Calu3 (cell line): ENCODE measurements at regions not wholly inside any gene's neighbourhood (a gene's known extent, or its start where the extent isn't known, plus 50 kb on each side); places are given as distances from the start of the nearest gene placed in this dataset.
"Not testable (repeated sequence)": the region's sequence is repeated elsewhere in the genome, so short reads cannot be mapped to it uniquely, and the experiment has no call there.

Experiments
- BruUV-seq: library from RNA; stranded (reverse); fragments of 400-500 nt; replicated peaks from 2 replicates; lab custom pipeline; 2021; lab: Mats Ljungman, UMichigan
- CTCF ChIA-PET: fragments of 300-600 bp; sonication (Branson Sonifier 250); formaldehyde crosslinking; loops from one replicate; lab custom pipeline; 2022; ENCODE audit warnings: antibody characterized with exemption; lab: Charles Lee
- DNase-seq: peaks from one replicate; pipeline ENCODE4 v3.0.0; 2022
- H3K27ac Mint-ChIP-seq: one replicate; pipeline ENCODE4 v1.8.0; 2022; ENCODE audit warnings: mixed read lengths; ENCODE audit not compliant: unreplicated experiment
- H3K27me3 Mint-ChIP-seq: one replicate; pipeline ENCODE4 v1.8.0; 2022; ENCODE audit warnings: mixed read lengths; ENCODE audit not compliant: unreplicated experiment
- H3K36me3 Mint-ChIP-seq: one replicate; pipeline ENCODE4 v1.8.0; 2022; ENCODE audit warnings: mild to moderate bottlenecking, moderate library complexity, mixed read lengths; ENCODE audit not compliant: insufficient read depth, unreplicated experiment
- H3K4me1 Mint-ChIP-seq: one replicate; pipeline ENCODE4 v1.8.0; 2022; ENCODE audit warnings: mild to moderate bottlenecking, low read depth, mixed read lengths; ENCODE audit not compliant: unreplicated experiment
- H3K4me3 Mint-ChIP-seq: one replicate; pipeline ENCODE4 v1.8.0; 2022; ENCODE audit warnings: mild to moderate bottlenecking, low read depth, moderate library complexity, mixed read lengths; ENCODE audit not compliant: unreplicated experiment
- H3K9me3 Mint-ChIP-seq: one replicate; pipeline ENCODE4 v1.8.0; 2022; ENCODE audit warnings: low read depth, mixed read lengths; ENCODE audit not compliant: unreplicated experiment
- intact Hi-C: fragments of 100-400 bp; cut with micrococcal nuclease; formaldehyde crosslinking; loops from one replicate; pipeline ENCODE4 v1.10.0; 2022; ENCODE audit not compliant: unreplicated experiment
- TF ChIP-seq, protein P1 (sequence below): fragments of 200-600 bp; IDR thresholded peaks from one replicate; pipeline ENCODE4 v1.8.0; 2022; ENCODE audit warnings: antibody characterized with exemption; ENCODE audit not compliant: unreplicated experiment

DNA sequence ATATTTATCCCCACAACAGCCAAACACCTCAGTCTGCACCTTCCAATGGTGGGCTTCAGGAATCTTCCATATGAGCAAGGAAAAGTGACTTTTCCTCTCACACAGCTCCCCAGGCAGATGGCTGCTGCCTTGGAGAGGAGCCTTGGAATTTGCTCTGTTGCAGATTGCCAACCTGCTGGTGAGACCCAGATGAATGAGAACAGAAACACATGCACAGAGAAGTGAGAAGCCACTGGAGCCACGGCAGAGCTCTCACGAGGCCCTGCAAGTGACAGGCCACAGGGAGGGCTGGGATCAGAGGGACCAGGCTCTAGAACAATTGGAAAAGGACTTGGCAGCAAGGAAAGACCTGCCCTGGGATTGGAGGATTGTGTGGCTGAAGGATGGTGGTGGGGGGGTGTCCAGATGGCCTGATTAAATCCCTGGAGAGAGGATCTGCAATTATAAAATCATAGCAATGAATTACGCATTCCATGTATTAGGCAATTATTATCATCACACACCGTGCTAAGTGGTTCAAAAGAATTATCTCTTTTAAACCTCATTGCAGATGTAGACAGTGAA, 84.9 kb upstream of the PWP1 start:
- CTCF ChIA-PET, result interaction anchor here (0.7 kb wide), 1 partner anchor 25 kb away, joined by 3 read pairs; no protein-coding TSS in a partner anchor

DNA sequence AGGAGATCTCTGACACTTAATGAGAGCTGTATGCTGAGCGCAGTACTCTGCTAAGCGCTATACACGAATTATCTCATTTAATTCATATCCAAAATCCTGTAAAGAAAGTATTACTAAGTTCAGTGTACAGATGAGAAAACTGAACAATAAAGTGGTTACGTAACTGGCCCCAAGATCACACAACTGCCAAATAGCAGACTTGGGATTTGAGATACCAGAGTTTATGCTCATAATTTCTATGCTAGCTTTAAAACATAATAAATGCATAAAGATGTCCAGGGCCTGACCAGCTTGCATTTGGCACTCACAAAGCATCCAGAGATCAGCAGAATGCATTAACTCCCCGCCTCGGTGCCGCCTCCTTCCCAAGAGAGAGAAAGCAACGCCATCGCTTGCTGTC, 83.2 kb upstream of the PWP1 start:
- Mint-ChIP-seq H3K4me1 (no peaks in the 10 kb centered on the region), H3K4me3 (no peak overlapping the region), H3K9me3 (no peaks in the 10 kb centered on the region), H3K36me3 (no peaks in the 10 kb centered on the region), H3K27me3 (peaks cover 61% of the 10 kb centered on the region), H3K27ac (no peak overlapping the region)
- TF ChIP-seq, protein P1, sequence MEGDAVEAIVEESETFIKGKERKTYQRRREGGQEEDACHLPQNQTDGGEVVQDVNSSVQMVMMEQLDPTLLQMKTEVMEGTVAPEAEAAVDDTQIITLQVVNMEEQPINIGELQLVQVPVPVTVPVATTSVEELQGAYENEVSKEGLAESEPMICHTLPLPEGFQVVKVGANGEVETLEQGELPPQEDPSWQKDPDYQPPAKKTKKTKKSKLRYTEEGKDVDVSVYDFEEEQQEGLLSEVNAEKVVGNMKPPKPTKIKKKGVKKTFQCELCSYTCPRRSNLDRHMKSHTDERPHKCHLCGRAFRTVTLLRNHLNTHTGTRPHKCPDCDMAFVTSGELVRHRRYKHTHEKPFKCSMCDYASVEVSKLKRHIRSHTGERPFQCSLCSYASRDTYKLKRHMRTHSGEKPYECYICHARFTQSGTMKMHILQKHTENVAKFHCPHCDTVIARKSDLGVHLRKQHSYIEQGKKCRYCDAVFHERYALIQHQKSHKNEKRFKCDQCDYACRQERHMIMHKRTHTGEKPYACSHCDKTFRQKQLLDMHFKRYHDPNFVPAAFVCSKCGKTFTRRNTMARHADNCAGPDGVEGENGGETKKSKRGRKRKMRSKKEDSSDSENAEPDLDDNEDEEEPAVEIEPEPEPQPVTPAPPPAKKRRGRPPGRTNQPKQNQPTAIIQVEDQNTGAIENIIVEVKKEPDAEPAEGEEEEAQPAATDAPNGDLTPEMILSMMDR, result no peak
- intact Hi-C loops, result no loop called here
- no peak for DNase-seq
- BruUV-seq, result no TSS peak
- CTCF ChIA-PET, result interaction anchor here (1.3 kb wide), 1 partner anchor 20 kb away, joined by 3 read pairs; no protein-coding TSS in a partner anchor

More for the DNA sequence above, 84.9 kb upstream of the PWP1 start:
- Mint-ChIP-seq H3K36me3 (no peaks in the 10 kb centered on the region), H3K4me1 (no peaks in the 10 kb centered on the region), H3K9me3 (no peaks in the 10 kb centered on the region), H3K27me3 (peaks cover 68% of the 10 kb centered on the region), H3K4me3 (no peak overlapping the region), H3K27ac (no peak overlapping the region)
- no TSS peak for BruUV-seq
- DNase-seq, result no peak
- TF ChIP-seq, protein P1, result no peak
- intact Hi-C loops, result no loop called here

DNA sequence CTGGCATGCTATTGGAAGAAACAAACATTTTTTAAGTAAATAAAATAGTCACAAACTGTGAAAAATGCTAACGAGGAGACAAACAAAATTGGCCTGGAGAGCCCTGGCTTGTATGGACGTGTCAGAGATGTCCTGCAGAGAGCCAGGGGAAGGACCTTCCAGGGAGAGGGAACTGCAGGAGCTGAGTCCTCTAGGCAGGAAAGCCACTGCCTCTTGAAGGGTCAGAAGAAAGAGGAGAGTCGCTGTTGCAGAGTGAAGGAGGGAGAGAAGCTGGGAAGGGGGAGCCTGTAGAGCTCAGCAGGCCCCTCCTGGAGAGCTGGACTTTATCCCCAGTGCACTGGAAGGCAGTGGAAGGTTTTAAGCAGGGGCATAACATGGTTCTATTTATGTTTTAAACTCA, 80.3 kb upstream of the PWP1 start:
- DNase-seq, result no peak
- no peaks in the 10 kb centered on the region for H3K4me1 Mint-ChIP-seq
- H3K4me3 Mint-ChIP-seq, result no peak overlapping the region
- CTCF ChIA-PET, result interaction anchor here (1.1 kb wide), 1 partner anchor 34 kb away, joined by 4 read pairs; no protein-coding TSS in a partner anchor
- TF ChIP-seq, protein P1, result no peak
- H3K36me3 Mint-ChIP-seq, result no peaks in the 10 kb centered on the region
- no peak overlapping the region for H3K27ac Mint-ChIP-seq
- no TSS peak for BruUV-seq
- H3K9me3 Mint-ChIP-seq, result no peaks in the 10 kb centered on the region
- intact Hi-C loops, result no loop called here
- peaks cover 57% of the 10 kb centered on the region for H3K27me3 Mint-ChIP-seq

DNA sequence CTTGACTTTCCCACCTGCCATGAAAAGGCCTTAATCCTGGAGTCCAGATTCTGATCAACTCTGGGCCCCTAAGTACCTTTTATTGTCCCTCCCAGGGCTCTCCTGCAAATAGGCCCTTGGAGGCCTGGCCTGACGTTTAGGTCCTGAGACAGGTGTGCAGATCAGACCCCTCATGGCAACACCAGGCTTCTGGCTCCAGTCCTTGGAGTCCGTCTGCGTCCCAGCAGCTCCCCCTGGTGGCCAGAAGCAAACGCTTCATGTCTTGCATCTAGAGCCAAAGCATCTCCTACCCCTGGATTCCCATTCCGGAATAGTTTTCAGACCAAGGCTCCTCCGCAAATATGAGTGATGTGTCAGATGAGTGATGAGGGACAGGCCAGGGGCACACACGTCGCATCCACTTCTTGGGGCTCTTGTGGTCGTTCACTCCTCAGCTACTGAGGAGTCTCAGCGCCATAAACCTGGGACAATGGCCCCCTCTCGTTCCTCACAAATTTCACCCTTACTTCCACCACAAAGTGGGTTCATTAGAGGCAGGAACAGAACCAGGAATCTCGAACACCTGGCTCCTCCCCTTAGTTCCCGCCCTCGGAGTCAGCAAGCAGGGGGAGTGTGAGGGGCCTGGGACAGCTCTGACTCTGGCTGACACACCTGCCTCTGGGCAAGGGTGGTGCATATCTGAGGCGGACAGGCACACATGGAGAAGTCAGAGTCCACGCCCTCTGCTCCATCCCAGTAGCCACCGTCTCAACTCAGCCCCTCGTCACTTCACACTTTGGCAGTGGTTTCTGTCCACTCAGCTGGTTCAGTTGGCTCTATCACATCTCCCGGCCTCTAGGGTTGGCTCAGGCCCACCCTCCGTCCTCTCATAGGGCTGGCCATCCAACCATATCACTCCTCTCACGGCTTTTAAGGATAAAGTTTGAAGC, 77.9 kb upstream of the PWP1 start:
- TF ChIP-seq, protein P1, result peak; percentile 90
- peak; percentile 89 for DNase-seq
- BruUV-seq, result no TSS peak
- H3K9me3 Mint-ChIP-seq, result no peaks in the 10 kb centered on the region
- peaks cover 61% of the 10 kb centered on the region for H3K27me3 Mint-ChIP-seq
- H3K4me3 Mint-ChIP-seq, result no peak overlapping the region
- H3K36me3 Mint-ChIP-seq, result no peaks in the 10 kb centered on the region
- no peak overlapping the region for H3K27ac Mint-ChIP-seq
- CTCF ChIA-PET, result interaction anchor here (0.5 to 2.2 kb wide), 4 partner anchors 9 to 1038 kb away, joined by 3 to 16 read pairs (median 4); no protein-coding TSS in a partner anchor
- intact Hi-C loops, result loop anchor here (1.0 to 2.0 kb wide), 2 partner anchors 203 to 476 kb away; no protein-coding TSS in a partner anchor
- no peaks in the 10 kb centered on the region for H3K4me1 Mint-ChIP-seq

DNA sequence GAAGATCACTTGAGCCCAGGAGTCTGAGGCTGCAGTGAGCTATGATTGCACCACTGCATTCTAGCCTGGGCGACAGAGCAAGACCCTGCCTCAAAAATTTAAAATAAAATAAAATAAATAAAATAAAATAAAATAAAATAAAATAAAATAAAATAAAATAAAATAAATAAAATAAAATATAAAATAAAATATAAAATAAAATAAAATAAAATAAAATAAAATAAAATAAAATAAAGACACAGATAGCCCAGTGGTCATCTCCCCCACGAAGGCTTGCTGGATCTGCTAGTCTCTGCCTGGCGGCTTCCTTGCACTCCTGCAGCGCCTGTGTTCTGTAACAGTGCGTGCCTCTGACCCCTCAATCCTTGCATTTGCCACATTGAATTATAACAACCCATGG, 76.8 kb upstream of the PWP1 start:
- DNase-seq, BruUV-seq, H3K9me3 Mint-ChIP-seq, intact Hi-C loops, H3K4me3 Mint-ChIP-seq, H3K36me3 Mint-ChIP-seq, H3K4me1 Mint-ChIP-seq, H3K27ac Mint-ChIP-seq: not testable (repeated sequence)
- H3K27me3 Mint-ChIP-seq, result peaks cover 62% of the 10 kb centered on the region
- CTCF ChIA-PET, result interaction anchor here (0.6 to 2.2 kb wide), 3 partner anchors 295 to 517 kb away, joined by 3 to 16 read pairs (median 3); no protein-coding TSS in a partner anchor
